Testis (tissue), 2 donors: ENCODE measurements at regions not wholly inside any gene's neighbourhood (a gene's known extent, or its start where the extent isn't known, plus 50 kb on each side); places are given as distances from the start of the nearest gene placed in this dataset.

Experiments
- DNase-seq: peaks from one replicate; pipeline ENCODE4 v3.0.0-alpha.2; 2019
- H3K27ac ChIP-seq, 2 donors: fragments of 200-600 bp; sonication (generic); one replicate each; pipeline ENCODE4 v1.5.1; 2019
- H3K27me3 ChIP-seq: fragments of 200-600 bp; sonication (generic); one replicate; pipeline ENCODE4 v1.5.1; 2019
- H3K36me3 ChIP-seq: fragments of 200-600 bp; sonication (generic); one replicate; pipeline ENCODE4 v1.5.1; 2017; ENCODE audit warnings: low read depth; ENCODE audit errors: missing control alignments
- H3K4me1 ChIP-seq: fragments of 200-600 bp; sonication (generic); one replicate; pipeline ENCODE4 v1.5.1; 2019
- H3K4me3 ChIP-seq, 2 donors: fragments of 200-600 bp; sonication (generic); one replicate each; pipeline ENCODE4 v1.5.1; 2017 to 2019
- H3K9me3 ChIP-seq: fragments of 200-600 bp; sonication (generic); one replicate; pipeline ENCODE4 v1.5.1; 2017
- POLR2A ChIP-seq: fragments of 450-650 bp; IDR thresholded peaks from one replicate; pipeline ENCODE4 v1.6.1; 2017; ENCODE audit warnings: antibody characterized with exemption, mild to moderate bottlenecking, moderate library complexity
- WGBS, 2 donors: methylation state at CpG; one replicate each; pipeline ENCODE4 v1.1.5; 2018; 5-methylcytosine and 5-hydroxymethylcytosine counted together
- intact Hi-C: fragments of 100-400 bp; cut with DNase I; formaldehyde crosslinking; loops from one replicate; pipeline ENCODE4 v1.15.1; 2023; ENCODE audit warnings: low total_unique reads
- TF ChIP-seq, protein P1 (sequence below), 3 experiments: fragments of 450-650 bp in 2 of 3; fragments of 200-600 bp in 1 of 3; sonication (generic) in 1 of 3; IDR thresholded peaks; one replicate each; pipeline ENCODE4 v1.5.1; 2016 to 2019; ENCODE audit warnings: antibody characterized with exemption in 3 of 3, mild to moderate bottlenecking in 2 of 3, moderate library complexity in 1 of 3

GRCh38 chr10:128499486-128499885 lies 373.3 kb upstream of the MKI67 start:
- Histone ChIP-seq H3K9me3 (no peaks in the 10 kb centered on the region), H3K4me1 (no peaks in the 10 kb centered on the region), H3K27me3 (no peaks in the 10 kb centered on the region), H3K27ac (no peak overlapping the region), H3K36me3 (no peaks in the 10 kb centered on the region), H3K4me3 (no peak overlapping the region)
- no peak for TF ChIP-seq POLR2A
- TF ChIP-seq, protein P1, sequence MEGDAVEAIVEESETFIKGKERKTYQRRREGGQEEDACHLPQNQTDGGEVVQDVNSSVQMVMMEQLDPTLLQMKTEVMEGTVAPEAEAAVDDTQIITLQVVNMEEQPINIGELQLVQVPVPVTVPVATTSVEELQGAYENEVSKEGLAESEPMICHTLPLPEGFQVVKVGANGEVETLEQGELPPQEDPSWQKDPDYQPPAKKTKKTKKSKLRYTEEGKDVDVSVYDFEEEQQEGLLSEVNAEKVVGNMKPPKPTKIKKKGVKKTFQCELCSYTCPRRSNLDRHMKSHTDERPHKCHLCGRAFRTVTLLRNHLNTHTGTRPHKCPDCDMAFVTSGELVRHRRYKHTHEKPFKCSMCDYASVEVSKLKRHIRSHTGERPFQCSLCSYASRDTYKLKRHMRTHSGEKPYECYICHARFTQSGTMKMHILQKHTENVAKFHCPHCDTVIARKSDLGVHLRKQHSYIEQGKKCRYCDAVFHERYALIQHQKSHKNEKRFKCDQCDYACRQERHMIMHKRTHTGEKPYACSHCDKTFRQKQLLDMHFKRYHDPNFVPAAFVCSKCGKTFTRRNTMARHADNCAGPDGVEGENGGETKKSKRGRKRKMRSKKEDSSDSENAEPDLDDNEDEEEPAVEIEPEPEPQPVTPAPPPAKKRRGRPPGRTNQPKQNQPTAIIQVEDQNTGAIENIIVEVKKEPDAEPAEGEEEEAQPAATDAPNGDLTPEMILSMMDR (IDR thresholded peaks at IDR 0.05): no peak
- intact Hi-C loops: no loop called here
- no peak for DNase-seq
- 79 to 96% methylated on average over 3 to 13 of the region's 13 CpGs for WGBS, 2 donors

GRCh38 chr10:128499956-128500355 lies 373.7 kb upstream of the MKI67 start:
- WGBS, 2 donors: 64 to 66% methylated on average over 6 to 12 of the region's 12 CpGs
- Histone ChIP-seq H3K27me3 (no peaks in the 10 kb centered on the region), H3K4me3 (no peak overlapping the region), H3K4me1 (no peaks in the 10 kb centered on the region), H3K36me3 (no peaks in the 10 kb centered on the region), H3K9me3 (no peaks in the 10 kb centered on the region), H3K27ac (no peak overlapping the region)
- TF ChIP-seq POLR2A: no peak
- TF ChIP-seq, protein P1 (IDR thresholded peaks at IDR 0.05): no peak
- no peak for DNase-seq
- intact Hi-C loops: no loop called here

DNA sequence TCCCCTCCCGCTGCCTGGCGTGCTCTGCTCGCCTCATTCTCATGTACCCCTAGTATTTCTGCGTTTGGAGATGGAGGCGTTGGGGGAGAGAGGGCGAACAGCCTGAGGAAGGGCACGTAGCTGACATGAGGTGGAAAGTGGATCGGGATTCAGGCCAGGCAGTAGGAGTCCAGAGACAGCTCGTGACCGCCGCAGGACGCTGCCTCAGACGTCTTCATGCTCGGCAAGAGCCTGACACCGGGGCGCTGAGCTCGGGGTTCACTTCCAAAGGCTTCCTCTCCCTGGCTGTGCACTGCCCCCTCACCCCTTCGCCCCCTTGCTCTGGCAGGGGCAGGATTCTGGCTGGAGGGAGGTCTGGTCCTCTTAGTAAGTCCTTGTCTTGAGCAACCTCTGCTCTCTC lies 374.4 kb upstream of the MKI67 start:
- no peak for DNase-seq
- Histone ChIP-seq H3K4me1 (no peaks in the 10 kb centered on the region), H3K36me3 (no peaks in the 10 kb centered on the region), H3K27me3 (no peaks in the 10 kb centered on the region), H3K27ac (no peak overlapping the region), H3K4me3 (no peak overlapping the region), H3K9me3 (no peaks in the 10 kb centered on the region)
- WGBS, 2 donors: 66 to 72% methylated on average over 18 of the region's 18 CpGs
- intact Hi-C loops: no loop called here
- no peak for TF ChIP-seq POLR2A
- TF ChIP-seq, protein P1 (IDR thresholded peaks at IDR 0.05): no peak

- Histone ChIP-seq H3K36me3 (no peaks in the 10 kb centered on the region), H3K27me3 (no peaks in the 10 kb centered on the region), H3K9me3 (no peaks in the 10 kb centered on the region), H3K27ac (no peak overlapping the region), H3K4me3 (no peak overlapping the region), H3K4me1 (no peaks in the 10 kb centered on the region)
- DNase-seq: no peak
- 81 to 82% methylated on average over 6 of the region's 6 CpGs for WGBS, 2 donors
- no peak for TF ChIP-seq POLR2A
- TF ChIP-seq, protein P1 (IDR thresholded peaks at IDR 0.05): no peak
- intact Hi-C loops: no loop called here
Measured at GRCh38 chr10:128505346-128505745, 379.1 kb upstream of the MKI67 start.

GRCh38 chr10:128506423-128506822 lies 380.2 kb upstream of the MKI67 start:
- Histone ChIP-seq H3K4me3 (no peak overlapping the region), H3K36me3 (no peaks in the 10 kb centered on the region), H3K4me1 (no peaks in the 10 kb centered on the region), H3K27me3 (no peaks in the 10 kb centered on the region), H3K9me3 (no peaks in the 10 kb centered on the region), H3K27ac (no peak overlapping the region)
- 84 to 91% methylated on average over 2 of the region's 2 CpGs for WGBS, 2 donors
- intact Hi-C loops: no loop called here
- DNase-seq: no peak
- TF ChIP-seq POLR2A: no peak
- TF ChIP-seq, protein P1 (IDR thresholded peaks at IDR 0.05): no peak
